HCT116 (cell line): ENCODE measurements at regions not wholly inside any gene's neighbourhood (a gene's known extent, or its start where the extent isn't known, plus 50 kb on each side); places are given as distances from the start of the nearest gene placed in this dataset.

ENCODE experiments used
- CEBPB ChIP-seq: IDR thresholded peaks from 2 replicates; pipeline ENCODE4 v1.6.1; 2012; ENCODE audit warnings: low read depth
- CTCF ChIP-seq, 3 experiments: fragments of 200-600 bp in 1 of 3; sonication (generic) in 1 of 3; IDR thresholded peaks in 2 of 3; conservative IDR thresholded peaks in 1 of 3; 2 replicates each; pipeline ENCODE4 v1.5.1; 2012 to 2017; ENCODE audit warnings: low read depth in 2 of 3, low read length in 2 of 3, antibody characterized with exemption in 1 of 3, borderline replicate concordance in 1 of 3, control low read depth in 1 of 3, mild to moderate bottlenecking in 1 of 3, mixed read lengths in 1 of 3, mixed run types in 1 of 3, moderate library complexity in 1 of 3; ENCODE audit not compliant: insufficient read depth in 1 of 3
- EGR1 ChIP-seq: IDR thresholded peaks from 2 replicates; pipeline ENCODE4 v1.6.1; 2012; ENCODE audit warnings: low read depth
- ELF1 ChIP-seq: IDR thresholded peaks from 2 replicates; pipeline ENCODE4 v1.6.1; 2012; ENCODE audit warnings: low read depth, borderline replicate concordance
- EZH2 ChIP-seq: fragments of 200-600 bp; sonication (generic); IDR thresholded peaks from 2 replicates; pipeline ENCODE4 v1.6.1; 2017; ENCODE audit warnings: antibody characterized with exemption, mixed run types
- FOSL1 ChIP-seq: IDR thresholded peaks from 2 replicates; pipeline ENCODE4 v1.6.1; 2012; ENCODE audit warnings: low read depth
- POLR2A ChIP-seq: IDR thresholded peaks from 2 replicates; pipeline ENCODE4 v1.7.0; 2011; ENCODE audit warnings: borderline replicate concordance; ENCODE audit not compliant: insufficient read depth, insufficient read length; ENCODE audit errors: extremely low read depth
- POLR2AphosphoS5 ChIP-seq: IDR thresholded peaks from 2 replicates; pipeline ENCODE4 v1.6.1; 2011; ENCODE audit warnings: mild to moderate bottlenecking, low read depth, low read length, moderate library complexity
- RAD21 ChIP-seq: IDR thresholded peaks from 2 replicates; pipeline ENCODE4 v1.6.1; 2012; ENCODE audit warnings: low read depth, mild to moderate bottlenecking
- TCF7L2 ChIP-seq: IDR thresholded peaks from 2 replicates; pipeline ENCODE4 v1.7.0; 2011; ENCODE audit warnings: borderline replicate concordance, inconsistent platforms; ENCODE audit not compliant: insufficient read depth, insufficient read length; ENCODE audit errors: extremely low read depth
- TF ChIP-seq, protein P1 (sequence below): IDR thresholded peaks from 2 replicates; pipeline ENCODE4 v1.6.1; 2012
- TF ChIP-seq, protein P2 (sequence below): IDR thresholded peaks from 2 replicates; pipeline ENCODE4 v1.6.1; 2011; ENCODE audit warnings: mild to moderate bottlenecking, low read length, moderate library complexity; ENCODE audit not compliant: insufficient replicate concordance; ENCODE audit errors: extremely low read depth

- TF ChIP-seq CTCF (IDR thresholded peaks at IDR 0.05 in 2 of 3, conservative IDR thresholded peaks at IDR 0.05 in 1 of 3; ENCODE audit: borderline replicate concordance in 1 of 3, insufficient read depth in 1 of 3, low read depth in 2 of 3, low read length in 2 of 3) (no peak), POLR2AphosphoS5 (no peak), CEBPB (no peak), POLR2A (no peak), TCF7L2 (no peak), RAD21 (no peak), EGR1 (no peak), EZH2 (no peak), ELF1 (no peak), FOSL1 (no peak)
- TF ChIP-seq, protein P1, sequence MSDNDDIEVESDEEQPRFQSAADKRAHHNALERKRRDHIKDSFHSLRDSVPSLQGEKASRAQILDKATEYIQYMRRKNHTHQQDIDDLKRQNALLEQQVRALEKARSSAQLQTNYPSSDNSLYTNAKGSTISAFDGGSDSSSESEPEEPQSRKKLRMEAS: no peak
- TF ChIP-seq, protein P2, sequence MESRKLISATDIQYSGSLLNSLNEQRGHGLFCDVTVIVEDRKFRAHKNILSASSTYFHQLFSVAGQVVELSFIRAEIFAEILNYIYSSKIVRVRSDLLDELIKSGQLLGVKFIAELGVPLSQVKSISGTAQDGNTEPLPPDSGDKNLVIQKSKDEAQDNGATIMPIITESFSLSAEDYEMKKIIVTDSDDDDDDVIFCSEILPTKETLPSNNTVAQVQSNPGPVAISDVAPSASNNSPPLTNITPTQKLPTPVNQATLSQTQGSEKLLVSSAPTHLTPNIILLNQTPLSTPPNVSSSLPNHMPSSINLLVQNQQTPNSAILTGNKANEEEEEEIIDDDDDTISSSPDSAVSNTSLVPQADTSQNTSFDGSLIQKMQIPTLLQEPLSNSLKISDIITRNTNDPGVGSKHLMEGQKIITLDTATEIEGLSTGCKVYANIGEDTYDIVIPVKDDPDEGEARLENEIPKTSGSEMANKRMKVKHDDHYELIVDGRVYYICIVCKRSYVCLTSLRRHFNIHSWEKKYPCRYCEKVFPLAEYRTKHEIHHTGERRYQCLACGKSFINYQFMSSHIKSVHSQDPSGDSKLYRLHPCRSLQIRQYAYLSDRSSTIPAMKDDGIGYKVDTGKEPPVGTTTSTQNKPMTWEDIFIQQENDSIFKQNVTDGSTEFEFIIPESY: no peak
Measured at GRCh38 chr14:84671776-84672175, 858.2 kb upstream of the FLRT2 start.
